GM21447 (cell line): ENCODE measurements at regions not wholly inside any gene's neighbourhood (a gene's known extent, or its start where the extent isn't known, plus 50 kb on each side); places are given as distances from the start of the nearest gene placed in this dataset.

Experiments used
- ATAC-seq: cut with Tn5 transposase; IDR thresholded peaks from one replicate; pipeline ENCODE4 v1.9.1; 2021; ENCODE audit not compliant: unreplicated experiment

DNA sequence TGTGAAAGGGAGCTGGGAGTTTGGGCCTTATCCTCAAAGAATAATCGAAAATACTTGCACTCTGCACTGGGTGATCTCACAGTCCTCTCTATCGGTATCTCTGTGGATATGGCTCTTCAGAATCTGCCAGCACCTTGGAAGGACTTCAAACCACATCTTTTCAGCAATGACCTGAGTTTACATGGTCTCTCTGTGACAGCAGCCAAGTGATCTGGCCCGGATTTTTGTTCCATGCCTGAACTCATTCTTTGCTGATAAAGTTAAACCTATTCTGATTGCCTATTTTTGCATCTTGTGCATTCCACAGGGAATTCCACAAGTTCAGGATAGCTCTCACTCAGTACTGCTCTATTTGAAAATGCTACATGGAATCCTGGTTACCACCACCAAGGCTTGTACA lies 98.9 kb downstream of the HDGFL1 start:
- no peak for ATAC-seq

DNA sequence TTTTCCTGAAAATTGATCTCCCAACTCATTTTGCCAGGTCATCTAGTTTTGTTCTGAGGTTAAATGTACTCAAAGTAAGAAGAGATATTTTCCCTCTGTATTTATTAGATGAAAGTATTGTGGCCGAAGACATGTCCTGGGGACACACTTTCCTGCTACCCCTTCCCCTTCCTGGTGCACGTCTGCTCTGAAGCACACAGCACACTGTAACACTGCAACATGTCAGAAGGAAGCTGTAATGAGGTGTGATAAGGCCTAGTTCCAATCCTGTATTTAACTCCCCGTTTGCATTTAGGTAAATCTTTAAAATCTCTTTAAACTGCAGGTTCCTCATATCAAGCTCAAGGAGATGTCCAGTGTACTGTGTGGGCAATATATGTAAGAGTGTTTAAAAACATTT lies 99.4 kb downstream of the HDGFL1 start:
- no peak for ATAC-seq

- no peak for ATAC-seq
These were observed 101.2 kb downstream of the HDGFL1 start for GRCh38 chr6:22670605-22671004.

DNA sequence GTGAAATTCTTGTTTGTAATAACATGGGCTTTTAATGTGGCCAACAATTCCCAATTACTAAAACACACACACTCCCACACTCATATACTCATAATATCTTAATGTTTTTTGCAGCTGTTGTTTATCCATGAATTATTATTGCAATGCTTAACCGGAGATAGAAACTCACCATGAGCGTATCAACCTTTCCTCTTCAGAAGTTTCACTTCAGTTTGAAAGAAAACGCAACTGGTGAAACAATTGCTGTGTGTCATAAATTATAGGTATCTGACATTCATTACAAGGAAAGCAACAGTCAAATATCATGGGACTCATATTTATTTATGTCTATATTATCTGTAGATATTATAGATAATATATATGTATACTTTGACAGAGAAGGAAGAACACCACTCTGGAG lies 104.1 kb downstream of the HDGFL1 start:
- no peak for ATAC-seq

DNA sequence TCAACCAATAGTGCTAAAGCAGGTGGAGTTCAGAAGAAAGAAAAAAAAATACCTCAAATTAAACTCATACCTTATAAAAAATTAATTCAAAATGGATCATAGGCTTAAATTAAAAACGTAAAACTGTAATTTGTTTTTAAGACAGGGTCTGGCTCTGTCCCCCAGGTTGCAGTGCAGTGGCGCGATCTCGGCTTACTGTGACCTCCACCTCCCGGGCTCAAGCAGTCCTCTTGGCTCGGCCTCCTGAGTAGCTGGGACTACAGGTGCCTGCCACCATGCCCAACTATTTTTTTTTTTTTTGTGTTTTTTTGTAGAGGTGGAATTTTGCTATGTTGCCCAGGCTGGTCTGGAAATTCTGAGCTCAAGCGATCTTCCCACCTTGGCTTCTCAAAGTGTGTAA lies 111.6 kb downstream of the HDGFL1 start:
- no peak for ATAC-seq

GRCh38 chr6:22681761-22682160 lies 112.4 kb downstream of the HDGFL1 start:
- ATAC-seq: no peak

DNA sequence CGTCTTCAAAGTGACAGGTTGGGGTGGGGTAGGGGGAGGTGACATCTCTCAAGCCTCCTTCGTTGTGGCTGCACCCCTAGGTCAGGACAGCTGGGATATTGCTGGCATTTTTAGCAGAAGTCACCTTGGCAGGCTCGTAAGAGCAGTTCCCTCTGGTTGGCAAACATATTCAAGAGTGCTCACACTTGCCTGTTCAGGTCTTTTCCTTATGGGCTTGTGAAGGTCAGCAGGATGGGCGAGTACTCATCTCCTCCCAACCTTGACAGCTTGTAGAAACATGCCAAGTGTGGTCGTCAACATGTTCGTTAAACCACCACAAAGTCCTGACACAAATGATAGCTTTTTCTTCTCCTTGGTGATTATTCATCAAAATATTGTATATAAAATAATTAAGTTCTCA lies 113.6 kb downstream of the HDGFL1 start:
- no peak for ATAC-seq

DNA sequence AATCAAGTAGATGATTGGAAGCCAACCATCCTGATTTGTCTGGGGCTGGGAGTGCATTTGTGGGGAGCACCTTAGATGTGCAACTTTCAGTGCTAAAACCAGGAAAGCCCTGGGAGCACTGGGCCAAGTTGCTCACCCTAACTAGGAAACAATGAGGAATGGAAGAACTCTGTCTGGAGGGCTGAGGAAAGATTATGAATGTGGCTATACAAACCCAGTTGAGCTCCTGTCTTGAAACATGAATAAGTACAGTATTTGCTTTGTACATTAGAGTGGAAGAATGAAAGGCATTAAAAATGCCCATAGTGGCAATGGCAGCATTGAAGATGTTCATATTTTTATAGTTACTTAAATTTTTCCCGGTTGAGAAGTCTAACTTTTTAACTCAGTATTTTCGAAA lies 121.1 kb downstream of the HDGFL1 start:
- ATAC-seq: no peak

- ATAC-seq: no peak
These were observed 124.8 kb downstream of the HDGFL1 start for GRCh38 chr6:22694092-22694724.

GRCh38 chr6:22696481-22696880 lies 127.1 kb downstream of the HDGFL1 start:
- no peak for ATAC-seq

DNA sequence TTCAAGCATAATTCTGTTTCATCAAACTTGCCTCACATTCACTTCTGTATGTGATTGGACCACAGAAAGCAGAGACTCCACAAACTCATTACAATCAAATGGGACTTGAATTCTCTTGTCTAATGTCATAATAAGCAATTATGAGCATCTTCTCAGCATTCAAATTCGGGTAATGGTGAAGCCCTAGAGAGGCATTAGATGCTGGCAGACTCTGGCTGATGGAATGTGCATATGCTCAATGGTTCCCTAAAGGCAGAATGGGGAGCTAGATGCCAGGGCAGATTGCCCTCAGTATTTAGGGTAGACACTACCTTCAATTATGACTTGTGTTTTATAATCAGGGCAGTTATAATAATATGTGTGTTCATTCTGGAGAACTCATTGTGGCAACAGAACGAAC lies 127.9 kb downstream of the HDGFL1 start:
- ATAC-seq: no peak

GRCh38 chr6:22699151-22699550 lies 129.8 kb downstream of the HDGFL1 start:
- no peak for ATAC-seq

GRCh38 chr6:22706651-22707050 lies 137.3 kb downstream of the HDGFL1 start:
- ATAC-seq: no peak

- no peak for ATAC-seq
These were observed 139.1 kb downstream of the HDGFL1 start for GRCh38 chr6:22708469-22708868.

- no peak for ATAC-seq
These were observed 140.4 kb downstream of the HDGFL1 start for GRCh38 chr6:22709803-22710202.

DNA sequence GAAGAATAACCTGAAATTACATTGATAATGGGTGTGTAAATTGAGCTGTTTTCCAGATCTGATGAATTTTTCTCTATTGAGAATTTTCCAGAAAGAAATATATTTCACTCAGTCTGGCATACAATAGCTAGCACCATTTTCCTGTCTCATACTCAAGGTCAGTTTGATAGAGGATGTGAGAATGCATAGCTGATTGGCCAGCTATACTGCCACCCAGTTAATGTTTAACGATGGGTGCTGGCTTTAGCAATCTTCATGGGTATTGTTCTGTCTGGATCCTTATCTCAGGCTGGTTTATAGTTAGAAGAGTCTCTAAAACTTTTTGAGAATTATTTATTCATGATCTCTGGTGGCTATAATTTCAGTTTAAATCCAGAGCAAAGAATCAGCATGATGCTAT lies 147.4 kb downstream of the HDGFL1 start:
- ATAC-seq: no peak

DNA sequence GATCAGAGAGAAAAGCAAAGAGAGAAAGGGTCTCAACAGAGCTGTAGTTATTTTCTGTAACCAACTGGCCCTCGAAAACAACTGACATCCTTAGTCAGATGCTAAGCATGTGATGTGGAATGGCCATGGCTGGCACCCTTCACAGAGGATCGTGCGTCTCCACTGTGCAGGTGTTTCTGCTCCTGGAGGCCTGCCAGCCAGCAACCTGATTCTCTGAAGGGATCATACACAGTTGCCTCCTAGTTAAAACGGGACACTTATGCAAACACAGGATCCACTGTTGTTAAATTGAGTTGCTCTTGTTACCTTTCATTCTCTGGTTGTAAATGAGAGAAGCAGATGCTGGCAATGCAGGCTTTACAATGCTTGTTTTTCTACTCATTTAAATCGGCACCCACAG lies 148.5 kb downstream of the HDGFL1 start:
- ATAC-seq: no peak

DNA sequence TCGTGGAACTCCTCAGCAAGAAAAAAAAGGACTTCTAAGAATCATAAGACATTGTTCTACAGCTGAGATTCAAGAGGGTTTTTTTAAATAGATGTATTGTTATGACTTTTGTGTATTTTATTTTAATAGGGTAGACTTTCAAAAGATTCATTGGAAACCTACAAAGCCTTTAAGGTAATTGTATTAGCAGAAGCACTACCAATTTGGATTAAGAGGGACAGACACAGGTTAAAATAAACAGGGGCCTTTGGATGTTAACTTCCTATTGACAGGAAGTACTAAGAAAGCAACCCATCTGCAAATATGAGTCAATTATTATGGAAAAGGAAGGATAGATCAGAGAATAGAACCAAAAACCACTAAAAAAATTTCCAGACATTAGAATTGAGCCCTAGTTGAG lies 153.5 kb downstream of the HDGFL1 start:
- no peak for ATAC-seq

DNA sequence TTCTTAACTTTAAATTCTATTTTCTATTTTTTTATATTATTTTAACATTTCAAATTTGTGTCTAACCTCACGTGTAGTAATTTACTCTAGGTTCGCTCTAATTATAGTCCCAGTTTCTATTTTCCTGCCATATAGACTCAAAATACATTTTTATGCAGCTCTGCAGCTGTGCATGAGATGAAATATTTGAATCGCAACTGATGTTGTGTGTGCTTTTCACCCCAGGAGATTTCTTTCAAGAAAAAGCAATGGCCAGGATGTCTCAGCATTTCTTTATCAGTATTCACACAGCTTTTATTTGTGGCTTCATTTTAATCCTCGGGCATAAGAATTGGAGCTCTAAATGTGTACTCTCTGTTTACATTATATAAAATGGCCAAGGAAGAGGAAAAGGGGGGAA lies 157.6 kb downstream of the HDGFL1 start:
- no peak for ATAC-seq

- no peak for ATAC-seq
These were observed 158.3 kb downstream of the HDGFL1 start for GRCh38 chr6:22727710-22728109.

DNA sequence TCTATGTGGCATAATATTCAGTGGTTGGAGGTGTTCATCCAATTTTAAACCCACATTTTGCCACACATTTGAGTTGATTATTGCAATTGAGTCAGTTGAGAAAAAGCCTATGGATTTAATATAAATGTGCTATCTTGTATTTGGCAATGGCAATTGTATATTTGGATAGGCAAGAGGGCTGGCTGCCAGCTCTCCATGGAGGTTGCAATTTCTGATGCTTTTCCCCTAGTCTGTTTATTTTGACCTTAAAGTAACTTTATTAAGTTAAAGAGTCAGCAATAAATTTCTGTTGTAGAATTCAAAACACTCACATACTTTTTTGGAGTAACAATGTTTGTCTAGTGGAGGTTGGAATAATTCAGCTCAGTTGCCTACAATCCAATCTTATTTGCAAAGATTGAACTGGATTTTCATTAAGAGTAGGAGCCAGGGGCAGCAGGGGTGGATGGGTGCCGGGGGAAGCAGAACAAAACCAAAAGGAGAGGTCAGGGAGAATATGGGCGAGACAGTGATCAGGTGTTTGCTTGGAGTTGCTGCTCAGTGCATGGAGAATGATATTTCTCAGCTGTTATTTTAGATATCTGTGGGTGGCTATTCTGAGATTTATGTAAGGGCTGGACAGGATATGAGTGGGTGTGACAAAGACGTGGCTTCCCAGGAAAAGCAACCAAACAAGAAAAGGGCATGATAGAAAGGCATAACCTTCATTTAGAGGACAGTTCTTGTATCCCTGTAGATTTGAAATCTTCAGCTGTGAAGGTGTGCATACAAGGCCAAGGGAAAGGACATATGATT lies 163.0 kb downstream of the HDGFL1 start:
- no peak for ATAC-seq

DNA sequence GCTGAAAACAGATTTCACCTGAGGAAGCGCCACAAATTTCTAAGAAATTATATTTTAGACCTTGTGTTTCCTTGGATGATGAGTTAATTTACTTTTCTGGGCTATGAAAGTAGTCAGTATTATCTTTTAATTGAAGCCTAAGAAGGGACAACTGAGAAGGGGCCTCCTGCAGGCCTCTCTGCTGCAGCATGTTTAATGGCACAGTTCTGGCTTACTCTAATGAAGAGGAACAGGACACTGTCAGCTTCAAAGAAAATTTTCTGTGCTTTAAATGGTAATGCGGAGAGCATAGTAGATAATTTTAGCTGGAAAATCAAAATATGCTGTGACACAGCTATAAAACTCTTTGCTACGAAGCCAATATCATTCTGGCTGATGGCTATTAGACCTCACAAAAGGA lies 167.4 kb downstream of the HDGFL1 start:
- ATAC-seq: no peak

DNA sequence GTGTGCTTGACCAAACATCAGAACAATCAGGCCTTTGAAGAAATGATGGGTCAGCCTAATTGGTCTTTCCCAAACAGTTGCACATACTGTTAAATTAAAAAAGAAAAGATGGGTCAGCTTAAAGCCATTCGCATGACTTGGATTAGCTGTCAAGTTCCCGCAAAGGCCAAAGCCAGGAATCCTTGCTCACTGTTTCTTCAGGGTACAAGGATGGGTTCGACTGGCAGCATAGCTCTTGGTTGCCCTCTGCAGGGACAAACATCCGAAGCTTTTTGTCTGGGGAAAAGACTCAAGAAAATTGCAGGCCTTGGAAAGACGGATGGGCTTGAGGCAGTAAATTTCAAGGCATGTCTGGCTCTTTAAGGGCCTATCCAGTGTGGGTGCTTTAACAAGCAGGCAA lies 168.0 kb downstream of the HDGFL1 start:
- ATAC-seq: no peak
